HCT116 (cell line): ENCODE measurements at regions not wholly inside any gene's neighbourhood (a gene's known extent, or its start where the extent isn't known, plus 50 kb on each side); places are given as distances from the start of the nearest gene placed in this dataset.

Source experiments
- ATAC-seq: fragments of 200-7000 bp; cut with Tn5 transposase; 2 replicates; pipeline ENCODE4 v1.9.1; 2020; ENCODE audit warnings: mild to moderate bottlenecking, moderate library complexity
- BruUV-seq: library from RNA; stranded (reverse); fragments of 400-500 nt; replicated peaks from 2 replicates; lab custom pipeline; 2021; lab: Mats Ljungman, UMichigan
- CTCF ChIA-PET: fragments of 300-600 bp; sonication (Branson Sonifier 250); formaldehyde crosslinking; loops from one replicate; lab custom pipeline; 2021; ENCODE audit warnings: antibody characterized with exemption; lab: Charles Lee
- POLR2A ChIA-PET: fragments of 300-600, 350-600 bp; sonication (Branson Sonifier 250); formaldehyde crosslinking; loops from one replicate; lab custom pipeline; 2021; ENCODE audit warnings: antibody characterized with exemption; lab: Charles Lee
- RAD21 ChIA-PET, 2 experiments: fragments of 300-600 bp; sonication (Branson Sonifier 250); formaldehyde crosslinking; loops; one replicate each; lab custom pipeline; 2023; ENCODE audit warnings: low total read pairs in 2 of 2; ENCODE audit not compliant: uncharacterized antibody in 2 of 2, unreplicated experiment in 2 of 2, low non-redundant PET in 1 of 2; lab: Charles Lee
- DNase-seq: peaks from one replicate; pipeline ENCODE4 v3.0.0-alpha.2; 2010; ENCODE audit warnings: low read depth, low spot score
- H2AFZ ChIP-seq: fragments of 200-600 bp; shearing (Covaris generic), sonication (generic); 2 replicates; pipeline ENCODE4 v1.6.1; 2017; ENCODE audit warnings: low read depth, mixed run types, mixed read lengths, antibody characterized with exemption, low read length; ENCODE audit not compliant: poor library complexity, severe bottlenecking
- H3K27ac ChIP-seq: 2 replicates; pipeline ENCODE4 v1.5.1; 2012; ENCODE audit warnings: low read depth, low read length
- H3K27me3 ChIP-seq: fragments of 200-600 bp; sonication (generic); 2 replicates; pipeline ENCODE4 v1.6.1; 2016; ENCODE audit warnings: mixed run types, low read length, mixed read lengths; ENCODE audit not compliant: insufficient read depth
- H3K36me3 ChIP-seq, 2 experiments: fragments of 200-500 bp in 1 of 2; fragments of 200-600 bp in 1 of 2; sonication (Bioruptor generic) in 1 of 2; sonication (generic) in 1 of 2; 2 replicates each; pipeline versions ENCODE4 v1.5.1 to v1.6.1; 2014 to 2016; ENCODE audit warnings: low read length in 2 of 2, inconsistent platforms in 1 of 2, mixed read lengths in 1 of 2, mixed run types in 1 of 2; ENCODE audit not compliant: insufficient read depth in 2 of 2, control insufficient read depth in 1 of 2
- H3K4me1 ChIP-seq, 2 experiments: fragments of 200-600 bp in 1 of 2; sonication (generic) in 1 of 2; 2 replicates each; pipeline versions ENCODE4 v1.5.1 to v1.6.1; 2012 to 2017; ENCODE audit warnings: low read length in 2 of 2, inconsistent platforms in 1 of 2, mild to moderate bottlenecking in 1 of 2, mixed read lengths in 1 of 2, mixed run types in 1 of 2, moderate library complexity in 1 of 2; ENCODE audit not compliant: insufficient read depth in 2 of 2, control insufficient read depth in 1 of 2
- H3K4me2 ChIP-seq: fragments of 200-600 bp; sonication (generic); 2 replicates; pipeline ENCODE4 v1.6.1; 2017; ENCODE audit warnings: mixed run types, low read length, mixed read lengths
- H3K4me3 ChIP-seq, 2 experiments: fragments of 200-600 bp in 1 of 2; sonication (generic) in 1 of 2; replicated peaks in 1 of 2; 2 replicates each; pipeline ENCODE4 v1.5.1; 2011 to 2016; ENCODE audit warnings: low read length in 2 of 2, control low read depth in 1 of 2, low read depth in 1 of 2, mild to moderate bottlenecking in 1 of 2, mixed read lengths in 1 of 2, mixed run types in 1 of 2
- H3K79me2 ChIP-seq: fragments of 200-600 bp; sonication (generic); 2 replicates; pipeline ENCODE4 v1.6.1; 2017; ENCODE audit warnings: mild to moderate bottlenecking, mixed run types, low read length, moderate library complexity, mixed read lengths; ENCODE audit not compliant: insufficient read depth
- H3K9ac ChIP-seq: fragments of 200-600 bp; sonication (generic); 2 replicates; pipeline ENCODE4 v1.6.1; 2016; ENCODE audit warnings: low read length, mixed read lengths
- H3K9me2 ChIP-seq: fragments of 200-600 bp; sonication (generic), shearing (Covaris generic); 2 replicates; pipeline ENCODE4 v1.6.1; 2017; ENCODE audit warnings: mixed run types, mild to moderate bottlenecking, moderate library complexity; ENCODE audit not compliant: insufficient read depth
- H3K9me3 ChIP-seq, 2 experiments: fragments of 200-500 bp in 1 of 2; fragments of 200-600 bp in 1 of 2; sonication (Bioruptor generic) in 1 of 2; sonication (generic) in 1 of 2; 2 replicates each; pipeline ENCODE4 v1.6.1; 2014 to 2017; ENCODE audit warnings: low read length in 2 of 2, mixed read lengths in 2 of 2, inconsistent platforms in 1 of 2, low read depth in 1 of 2, mild to moderate bottlenecking in 1 of 2, mixed run types in 1 of 2, moderate library complexity in 1 of 2; ENCODE audit not compliant: control insufficient read depth in 1 of 2, insufficient read depth in 1 of 2
- H4K20me1 ChIP-seq: fragments of 200-600 bp; sonication (generic), shearing (Covaris generic); 2 replicates; pipeline ENCODE4 v1.6.1; 2017; ENCODE audit warnings: mixed run types, mild to moderate bottlenecking, moderate library complexity; ENCODE audit not compliant: insufficient read depth
- ATF3 ChIP-seq: IDR thresholded peaks from 2 replicates; pipeline ENCODE4 v1.6.1; 2012
- CBX3 ChIP-seq: IDR thresholded peaks from 2 replicates; pipeline ENCODE4 v1.6.1; 2012; ENCODE audit warnings: low read depth
- EGR1 ChIP-seq: IDR thresholded peaks from 2 replicates; pipeline ENCODE4 v1.6.1; 2012; ENCODE audit warnings: low read depth
- EZH2phosphoT487 ChIP-seq: fragments of 200-600 bp; IDR thresholded peaks from 2 replicates; pipeline ENCODE4 v1.6.1; 2018; ENCODE audit warnings: antibody characterized with exemption, borderline replicate concordance
- FOSL1 ChIP-seq: IDR thresholded peaks from 2 replicates; pipeline ENCODE4 v1.6.1; 2012; ENCODE audit warnings: low read depth
- JUND ChIP-seq: IDR thresholded peaks from 2 replicates; pipeline ENCODE4 v1.6.1; 2012
- MAX ChIP-seq: IDR thresholded peaks from 2 replicates; pipeline ENCODE4 v1.6.1; 2012
- POLR2A ChIP-seq: IDR thresholded peaks from 2 replicates; pipeline ENCODE4 v1.7.0; 2011; ENCODE audit warnings: borderline replicate concordance; ENCODE audit not compliant: insufficient read depth, insufficient read length; ENCODE audit errors: extremely low read depth
- POLR2AphosphoS5 ChIP-seq: IDR thresholded peaks from 2 replicates; pipeline ENCODE4 v1.6.1; 2011; ENCODE audit warnings: mild to moderate bottlenecking, low read depth, low read length, moderate library complexity
- SIN3A ChIP-seq: IDR thresholded peaks from 2 replicates; pipeline ENCODE4 v1.6.1; 2012; ENCODE audit warnings: low read depth
- SP1 ChIP-seq: IDR thresholded peaks from 2 replicates; pipeline ENCODE4 v1.6.1; 2012; ENCODE audit warnings: low read depth
- SRF ChIP-seq: IDR thresholded peaks from 2 replicates; pipeline ENCODE4 v1.6.1; 2012; ENCODE audit warnings: low read depth
- TCF7L2 ChIP-seq: IDR thresholded peaks from 2 replicates; pipeline ENCODE4 v1.7.0; 2011; ENCODE audit warnings: borderline replicate concordance, inconsistent platforms; ENCODE audit not compliant: insufficient read depth, insufficient read length; ENCODE audit errors: extremely low read depth
- YY1 ChIP-seq: IDR thresholded peaks from 2 replicates; pipeline ENCODE4 v1.6.1; 2011; ENCODE audit warnings: low read length, low read depth, moderate library complexity, mild to moderate bottlenecking; ENCODE audit not compliant: insufficient replicate concordance; ENCODE audit errors: extremely low read depth
- intact Hi-C: fragments of 100-400 bp; cut with micrococcal nuclease; formaldehyde crosslinking; loops from 2 replicates; pipeline ENCODE4 v1.10.0; 2022
- TF ChIP-seq, protein P1 (sequence below), 3 experiments: fragments of 200-600 bp in 1 of 3; sonication (generic) in 1 of 3; IDR thresholded peaks in 2 of 3; conservative IDR thresholded peaks in 1 of 3; 2 replicates each; pipeline ENCODE4 v1.5.1; 2012 to 2017; ENCODE audit warnings: low read depth in 2 of 3, low read length in 2 of 3, antibody characterized with exemption in 1 of 3, borderline replicate concordance in 1 of 3, control low read depth in 1 of 3, mild to moderate bottlenecking in 1 of 3, mixed read lengths in 1 of 3, mixed run types in 1 of 3, moderate library complexity in 1 of 3; ENCODE audit not compliant: insufficient read depth in 1 of 3
- TF ChIP-seq, protein P2 (sequence below): IDR thresholded peaks from 2 replicates; pipeline ENCODE4 v1.6.1; 2012; ENCODE audit warnings: low read depth

DNA sequence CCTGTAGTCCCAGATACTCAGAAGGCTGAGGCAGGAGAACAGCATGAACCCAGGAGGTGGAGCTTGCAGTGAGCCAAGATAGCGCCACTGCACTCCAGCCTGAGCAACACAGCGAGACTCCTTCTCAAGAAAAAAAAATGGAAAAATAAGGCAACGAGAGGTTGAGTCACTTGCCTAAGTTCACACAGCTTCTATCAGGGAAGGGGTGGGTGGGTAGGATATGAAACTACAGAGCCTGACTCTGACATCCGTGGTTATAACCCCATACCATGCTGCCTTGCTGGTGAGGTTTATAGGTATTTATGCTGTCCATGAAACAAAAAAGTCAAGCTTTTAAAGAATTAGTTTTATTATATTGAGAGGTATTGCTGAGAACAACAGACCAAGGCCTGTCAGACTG, 61.5 kb upstream of the RAB4A start:
- TF ChIP-seq SP1 (no peak), TCF7L2 (no peak), MAX (no peak), POLR2AphosphoS5 (no peak), EGR1 (no peak), FOSL1 (no peak), ATF3 (no peak), SRF (no peak)
- no peak overlapping the region for H3K27ac ChIP-seq
- no peak overlapping the region for H3K9ac ChIP-seq
- no peaks in the 10 kb centered on the region for H3K9me2 ChIP-seq
- H4K20me1 ChIP-seq: no peaks in the 10 kb centered on the region
- RAD21 ChIA-PET: no interaction called here
- intact Hi-C loops: no loop called here
- CTCF ChIA-PET: no interaction called here
- H3K4me3 ChIP-seq: no peak overlapping the region
- no TSS peak for BruUV-seq
- H3K36me3 ChIP-seq: no peaks in the 10 kb centered on the region
- H3K79me2 ChIP-seq: no peaks in the 10 kb centered on the region
- no peaks in the 10 kb centered on the region for H3K9me3 ChIP-seq
- no peak overlapping the region for H2AFZ ChIP-seq
- H3K4me1 ChIP-seq: no peaks in the 10 kb centered on the region
- no peaks in the 10 kb centered on the region for H3K27me3 ChIP-seq
- ATAC-seq (no peak), DNase-seq (no peak)
- POLR2A ChIA-PET: no interaction called here
- H3K4me2 ChIP-seq: no peak overlapping the region

DNA sequence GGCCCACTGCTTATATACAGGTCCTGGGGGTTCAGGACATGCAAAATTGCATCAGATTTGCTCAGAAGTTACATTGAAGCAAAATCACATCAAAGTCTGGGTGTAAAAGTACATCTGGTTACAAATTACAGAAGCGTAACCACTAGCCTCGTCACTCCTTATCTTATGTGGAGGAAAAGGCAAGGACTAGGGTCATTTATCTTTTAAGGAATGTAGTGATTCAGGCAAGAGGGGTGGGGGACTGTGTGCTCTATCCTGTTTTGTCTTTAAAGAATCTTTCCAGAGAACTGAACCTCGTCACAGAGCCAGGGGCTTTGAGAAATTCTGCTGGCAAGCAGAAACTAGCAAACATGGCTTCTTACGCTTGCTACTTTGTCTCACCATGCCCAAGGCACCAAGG, 61.1 kb upstream of the RAB4A start:
- no peaks in the 10 kb centered on the region for H3K36me3 ChIP-seq
- no peak overlapping the region for H3K9ac ChIP-seq
- POLR2A ChIA-PET: no interaction called here
- no peaks in the 10 kb centered on the region for H3K9me2 ChIP-seq
- no peak overlapping the region for H3K4me3 ChIP-seq
- intact Hi-C loops: no loop called here
- no peaks in the 10 kb centered on the region for H3K4me1 ChIP-seq
- CTCF ChIA-PET: no interaction called here
- BruUV-seq: no TSS peak
- RAD21 ChIA-PET: no interaction called here
- no peak overlapping the region for H3K27ac ChIP-seq
- no peaks in the 10 kb centered on the region for H3K79me2 ChIP-seq
- no peak for ATAC-seq
- H3K4me2 ChIP-seq: no peak overlapping the region
- H2AFZ ChIP-seq: no peak overlapping the region
- H3K27me3 ChIP-seq: no peaks in the 10 kb centered on the region
- no peaks in the 10 kb centered on the region for H4K20me1 ChIP-seq
- no peaks in the 10 kb centered on the region for H3K9me3 ChIP-seq
- no peak for DNase-seq
- no peak for TF ChIP-seq EGR1
- no peak for TF ChIP-seq SP1
- no peak for TF ChIP-seq POLR2AphosphoS5
- TF ChIP-seq JUND: no peak
- TF ChIP-seq EZH2phosphoT487: no peak
- no peak for TF ChIP-seq POLR2A
- TF ChIP-seq, protein P1, sequence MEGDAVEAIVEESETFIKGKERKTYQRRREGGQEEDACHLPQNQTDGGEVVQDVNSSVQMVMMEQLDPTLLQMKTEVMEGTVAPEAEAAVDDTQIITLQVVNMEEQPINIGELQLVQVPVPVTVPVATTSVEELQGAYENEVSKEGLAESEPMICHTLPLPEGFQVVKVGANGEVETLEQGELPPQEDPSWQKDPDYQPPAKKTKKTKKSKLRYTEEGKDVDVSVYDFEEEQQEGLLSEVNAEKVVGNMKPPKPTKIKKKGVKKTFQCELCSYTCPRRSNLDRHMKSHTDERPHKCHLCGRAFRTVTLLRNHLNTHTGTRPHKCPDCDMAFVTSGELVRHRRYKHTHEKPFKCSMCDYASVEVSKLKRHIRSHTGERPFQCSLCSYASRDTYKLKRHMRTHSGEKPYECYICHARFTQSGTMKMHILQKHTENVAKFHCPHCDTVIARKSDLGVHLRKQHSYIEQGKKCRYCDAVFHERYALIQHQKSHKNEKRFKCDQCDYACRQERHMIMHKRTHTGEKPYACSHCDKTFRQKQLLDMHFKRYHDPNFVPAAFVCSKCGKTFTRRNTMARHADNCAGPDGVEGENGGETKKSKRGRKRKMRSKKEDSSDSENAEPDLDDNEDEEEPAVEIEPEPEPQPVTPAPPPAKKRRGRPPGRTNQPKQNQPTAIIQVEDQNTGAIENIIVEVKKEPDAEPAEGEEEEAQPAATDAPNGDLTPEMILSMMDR (IDR thresholded peaks at IDR 0.05 in 2 of 3, conservative IDR thresholded peaks at IDR 0.05 in 1 of 3; ENCODE audit: borderline replicate concordance in 1 of 3, insufficient read depth in 1 of 3, low read depth in 2 of 3, low read length in 2 of 3): no peak
- TF ChIP-seq CBX3: no peak
- TF ChIP-seq, protein P2, sequence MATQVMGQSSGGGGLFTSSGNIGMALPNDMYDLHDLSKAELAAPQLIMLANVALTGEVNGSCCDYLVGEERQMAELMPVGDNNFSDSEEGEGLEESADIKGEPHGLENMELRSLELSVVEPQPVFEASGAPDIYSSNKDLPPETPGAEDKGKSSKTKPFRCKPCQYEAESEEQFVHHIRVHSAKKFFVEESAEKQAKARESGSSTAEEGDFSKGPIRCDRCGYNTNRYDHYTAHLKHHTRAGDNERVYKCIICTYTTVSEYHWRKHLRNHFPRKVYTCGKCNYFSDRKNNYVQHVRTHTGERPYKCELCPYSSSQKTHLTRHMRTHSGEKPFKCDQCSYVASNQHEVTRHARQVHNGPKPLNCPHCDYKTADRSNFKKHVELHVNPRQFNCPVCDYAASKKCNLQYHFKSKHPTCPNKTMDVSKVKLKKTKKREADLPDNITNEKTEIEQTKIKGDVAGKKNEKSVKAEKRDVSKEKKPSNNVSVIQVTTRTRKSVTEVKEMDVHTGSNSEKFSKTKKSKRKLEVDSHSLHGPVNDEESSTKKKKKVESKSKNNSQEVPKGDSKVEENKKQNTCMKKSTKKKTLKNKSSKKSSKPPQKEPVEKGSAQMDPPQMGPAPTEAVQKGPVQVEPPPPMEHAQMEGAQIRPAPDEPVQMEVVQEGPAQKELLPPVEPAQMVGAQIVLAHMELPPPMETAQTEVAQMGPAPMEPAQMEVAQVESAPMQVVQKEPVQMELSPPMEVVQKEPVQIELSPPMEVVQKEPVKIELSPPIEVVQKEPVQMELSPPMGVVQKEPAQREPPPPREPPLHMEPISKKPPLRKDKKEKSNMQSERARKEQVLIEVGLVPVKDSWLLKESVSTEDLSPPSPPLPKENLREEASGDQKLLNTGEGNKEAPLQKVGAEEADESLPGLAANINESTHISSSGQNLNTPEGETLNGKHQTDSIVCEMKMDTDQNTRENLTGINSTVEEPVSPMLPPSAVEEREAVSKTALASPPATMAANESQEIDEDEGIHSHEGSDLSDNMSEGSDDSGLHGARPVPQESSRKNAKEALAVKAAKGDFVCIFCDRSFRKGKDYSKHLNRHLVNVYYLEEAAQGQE: no peak
- no peak for TF ChIP-seq SIN3A
- no peak for TF ChIP-seq MAX
- TF ChIP-seq YY1: no peak
